Panc1 (cell line): ENCODE measurements at regions not wholly inside any gene's neighbourhood (a gene's known extent, or its start where the extent isn't known, plus 50 kb on each side); places are given as distances from the start of the nearest gene placed in this dataset.
"Not testable (repeated sequence)": the region's sequence is repeated elsewhere in the genome, so short reads cannot be mapped to it uniquely, and the experiment has no call there.

Source experiments
- CTCF ChIP-seq: fragments of 450-650 bp; IDR thresholded peaks from 2 replicates; pipeline ENCODE4 v1.5.1; 2017; ENCODE audit warnings: mild to moderate bottlenecking
- REST ChIP-seq, 2 experiments: IDR thresholded peaks; 2 replicates each; pipeline ENCODE4 v1.6.1; 2011 to 2012; ENCODE audit warnings: low read depth in 2 of 2, control low read depth in 1 of 2, low read length in 1 of 2, mild to moderate bottlenecking in 1 of 2, moderate library complexity in 1 of 2; ENCODE audit not compliant: insufficient read depth in 1 of 2
- TCF7L2 ChIP-seq: IDR thresholded peaks from 2 replicates; pipeline ENCODE4 v1.6.1; 2011; ENCODE audit warnings: mild to moderate bottlenecking, low read depth, low read length, inconsistent platforms

GRCh38 chr21:9004815-9005518, 1516.4 kb upstream of the TPTE start:
- not testable (repeated sequence) for TF ChIP-seq CTCF; TCF7L2; REST (IDR thresholded peaks at IDR 0.05; ENCODE audit: insufficient read depth in 1 of 2, low read depth in 2 of 2, low read length in 1 of 2)
